ENCODE measurements at regions not wholly inside any gene's neighbourhood (a gene's known extent, or its start where the extent isn't known, plus 50 kb on each side); places are given as distances from the start of the nearest gene placed in this dataset.

GRCh38 chr2:7800031-7800430, 881.8 kb upstream of the ID2 start:
- Mint-ChIP-seq H3K9me3 (peaks cover 23% of the 10 kb centered on the region), H3K27me3 (no peaks in the 10 kb centered on the region), H3K36me3 (ENCODE audit: low read depth) (peaks cover 4% of the 10 kb centered on the region), H3K4me3 (no peak overlapping the region), H3K4me1 (ENCODE audit: low read depth) (peaks cover 9% of the 10 kb centered on the region), H3K27ac (no peak overlapping the region)
- DNase-seq (no peak), ATAC-seq (no peak)
- ChIA-PET CTCF (no interaction called here), POLR2A (no interaction called here)
- TF ChIP-seq CTCF (IDR thresholded peaks at IDR 0.05), result no peak
- intact Hi-C loops (cut with micrococcal nuclease), result no loop called here

GRCh38 chr2:7801212-7801611, 880.6 kb upstream of the ID2 start:
- Mint-ChIP-seq H3K9me3 (peaks cover 23% of the 10 kb centered on the region), H3K4me3 (no peak overlapping the region), H3K36me3 (ENCODE audit: low read depth) (peaks cover 4% of the 10 kb centered on the region), H3K27me3 (no peaks in the 10 kb centered on the region), H3K4me1 (ENCODE audit: low read depth) (peaks cover under 1% of the 10 kb centered on the region), H3K27ac (no peak overlapping the region)
- ChIA-PET CTCF (no interaction called here), POLR2A (interaction anchor here (1.0 kb wide), 1 partner anchor 18 kb away, joined by 3 read pairs; no protein-coding TSS in a partner anchor)
- intact Hi-C loops (cut with micrococcal nuclease), result no loop called here
- DNase-seq (no peak), ATAC-seq (no peak)
- TF ChIP-seq CTCF (IDR thresholded peaks at IDR 0.05), result no peak

- ATAC-seq (no peak), DNase-seq (no peak)
- no peak overlapping the region for H3K27ac Mint-ChIP-seq
- H3K27me3 Mint-ChIP-seq, result no peaks in the 10 kb centered on the region
- TF ChIP-seq CTCF (IDR thresholded peaks at IDR 0.05), result no peak
- H3K9me3 Mint-ChIP-seq, result peaks cover 23% of the 10 kb centered on the region
- no peaks in the 10 kb centered on the region for H3K4me1 Mint-ChIP-seq (ENCODE audit: low read depth)
- CTCF ChIA-PET, result no interaction called here
- H3K36me3 Mint-ChIP-seq (ENCODE audit: low read depth), result peaks cover 4% of the 10 kb centered on the region
- H3K4me3 Mint-ChIP-seq, result no peak overlapping the region
- intact Hi-C loops (cut with micrococcal nuclease), result no loop called here
- POLR2A ChIA-PET, result no interaction called here
These were observed 878.3 kb upstream of the ID2 start for GRCh38 chr2:7803515-7803914.

- H3K4me1 Mint-ChIP-seq (ENCODE audit: low read depth), result peaks cover 3% of the 10 kb centered on the region
- intact Hi-C loops (cut with micrococcal nuclease), result no loop called here
- no peak for ATAC-seq
- H3K4me3 Mint-ChIP-seq, result no peak overlapping the region
- ChIA-PET CTCF (interaction anchor here (1.2 kb wide), 1 partner anchor 13 kb away, joined by 3 read pairs; no protein-coding TSS in a partner anchor), POLR2A (no interaction called here)
- TF ChIP-seq CTCF (IDR thresholded peaks at IDR 0.05), result no peak
- no peaks in the 10 kb centered on the region for H3K9me3 Mint-ChIP-seq
- no peak for DNase-seq
- no peaks in the 10 kb centered on the region for H3K36me3 Mint-ChIP-seq (ENCODE audit: low read depth)
- H3K27me3 Mint-ChIP-seq, result no peaks in the 10 kb centered on the region
- H3K27ac Mint-ChIP-seq, result no peak overlapping the region
These were observed 872.2 kb upstream of the ID2 start for GRCh38 chr2:7809640-7810039.

- H3K4me3 Mint-ChIP-seq, result no peak overlapping the region
- intact Hi-C loops (cut with micrococcal nuclease), result no loop called here
- DNase-seq (no peak), ATAC-seq (no peak)
- no peaks in the 10 kb centered on the region for H3K27me3 Mint-ChIP-seq
- CTCF ChIA-PET, result no interaction called here
- TF ChIP-seq CTCF (IDR thresholded peaks at IDR 0.05), result no peak
- peaks cover 3% of the 10 kb centered on the region for H3K4me1 Mint-ChIP-seq (ENCODE audit: low read depth)
- POLR2A ChIA-PET, result interaction anchor here (0.5 kb wide), 1 partner anchor 634 kb away, joined by 5 read pairs; no protein-coding TSS in a partner anchor
- no peaks in the 10 kb centered on the region for H3K36me3 Mint-ChIP-seq (ENCODE audit: low read depth)
- H3K9me3 Mint-ChIP-seq, result no peaks in the 10 kb centered on the region
- H3K27ac Mint-ChIP-seq, result no peak overlapping the region
These were observed 870.8 kb upstream of the ID2 start for GRCh38 chr2:7811073-7811472.
